ENCODE measurements at regions not wholly inside any gene's neighbourhood (a gene's known extent, or its start where the extent isn't known, plus 50 kb on each side); places are given as distances from the start of the nearest gene placed in this dataset.

- DNase-seq (no peak), ATAC-seq (peak in 1 of 8 donors; percentile 42)
- WGBS, 2 donors, result 73 to 74% methylated on average over 6 of the region's 6 CpGs
- Histone ChIP-seq H3K36me3 (no peaks in the 10 kb centered on the region), H3K27ac (peak overlapping the region in 2 of 10 donors; percentile 5 to 10), H3K4me3 (no peak overlapping the region), H3K27me3 (no peaks in the 10 kb centered on the region), H3K4me1 (peaks cover 0 to 18% (median 4%) of the 10 kb centered on the region in 9 donors), H3K9me3 (no peaks in the 10 kb centered on the region)
- intact Hi-C loops (cut with DNase I), result no loop called here
- TF ChIP-seq CTCF (IDR thresholded peaks at IDR 0.05), result no peak
Observed at GRCh38 chr20:10992731-10993130, 318.9 kb upstream of the JAG1 start.

DNA sequence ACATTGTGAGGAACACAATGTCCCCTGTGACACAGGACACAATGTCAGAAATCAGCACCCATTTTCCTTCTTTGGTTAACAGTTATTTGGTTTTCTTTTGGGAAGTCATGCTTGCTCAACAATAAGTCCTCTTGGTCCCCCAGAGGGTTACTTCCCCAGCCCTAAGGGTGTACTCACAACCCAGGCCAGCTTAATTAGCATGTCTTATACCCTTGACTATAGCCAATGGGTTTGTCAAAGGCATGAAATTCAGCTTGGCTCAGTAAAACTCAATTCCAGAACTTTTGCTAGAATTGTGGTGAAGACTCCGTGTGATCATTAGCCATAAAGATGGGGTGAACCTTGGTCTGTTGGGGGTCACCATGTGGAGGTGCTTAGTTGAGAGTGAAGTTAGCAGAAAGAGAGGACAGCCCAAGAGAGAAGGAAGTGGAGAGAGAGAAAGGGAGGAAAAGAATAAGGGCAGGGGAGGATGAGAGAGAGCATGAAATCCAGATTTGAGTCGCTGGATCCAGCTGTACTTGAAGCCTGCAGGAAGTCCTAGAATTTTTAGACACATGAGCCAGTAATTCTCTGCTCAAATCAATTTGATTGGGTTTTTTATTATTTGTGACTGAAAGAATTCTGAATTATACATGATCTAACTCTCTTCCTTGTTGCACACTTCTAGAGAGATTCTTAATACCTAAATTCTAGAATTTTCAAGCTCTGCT, 321.3 kb upstream of the JAG1 start:
- no peak overlapping the region for H3K4me3 ChIP-seq
- no peak overlapping the region for H3K27ac ChIP-seq
- no peak for TF ChIP-seq CTCF (IDR thresholded peaks at IDR 0.05)
- no peaks in the 10 kb centered on the region for H3K27me3 ChIP-seq
- peaks cover 0 to 18% (median 4%) of the 10 kb centered on the region in 9 donors for H3K4me1 ChIP-seq
- ATAC-seq (no peak), DNase-seq (no peak)
- H3K9me3 ChIP-seq, result no peaks in the 10 kb centered on the region
- no peaks in the 10 kb centered on the region for H3K36me3 ChIP-seq
- WGBS, 2 donors, result 93 to 95% methylated on average over 2 of the region's 2 CpGs
- intact Hi-C loops (cut with DNase I), result no loop called here

- Histone ChIP-seq H3K27ac (no peak overlapping the region), H3K36me3 (no peaks in the 10 kb centered on the region), H3K9me3 (no peaks in the 10 kb centered on the region), H3K4me3 (no peak overlapping the region), H3K27me3 (no peaks in the 10 kb centered on the region), H3K4me1 (peaks cover 0 to 16% (median 6%) of the 10 kb centered on the region in 9 donors)
- intact Hi-C loops (cut with DNase I), result no loop called here
- TF ChIP-seq CTCF (IDR thresholded peaks at IDR 0.05), result no peak
- ATAC-seq (no peak), DNase-seq (no peak)
- WGBS, 2 donors, result 93 to 94% methylated on average over 4 of the region's 4 CpGs
Observed at GRCh38 chr20:10998476-10998875, 324.7 kb upstream of the JAG1 start.

GRCh38 chr20:11000416-11000815, 326.6 kb upstream of the JAG1 start:
- DNase-seq (no peak), ATAC-seq (no peak)
- Histone ChIP-seq H3K36me3 (no peaks in the 10 kb centered on the region), H3K27ac (no peak overlapping the region), H3K4me3 (no peak overlapping the region), H3K27me3 (no peaks in the 10 kb centered on the region), H3K4me1 (peaks cover 0 to 13% (median 5%) of the 10 kb centered on the region in 9 donors), H3K9me3 (no peaks in the 10 kb centered on the region)
- TF ChIP-seq CTCF (IDR thresholded peaks at IDR 0.05), result no peak
- 87 to 92% methylated on average over 1 of the region's 1 CpG for WGBS, 2 donors
- intact Hi-C loops (cut with DNase I), result no loop called here
